GM19351 (cell line): ENCODE measurements at regions not wholly inside any gene's neighbourhood (a gene's known extent, or its start where the extent isn't known, plus 50 kb on each side); places are given as distances from the start of the nearest gene placed in this dataset.

ENCODE experiments used
- ATAC-seq: cut with Tn5 transposase; IDR thresholded peaks from one replicate; pipeline ENCODE4 v1.9.1; 2021; ENCODE audit warnings: mild to moderate bottlenecking, moderate library complexity; ENCODE audit not compliant: unreplicated experiment

DNA sequence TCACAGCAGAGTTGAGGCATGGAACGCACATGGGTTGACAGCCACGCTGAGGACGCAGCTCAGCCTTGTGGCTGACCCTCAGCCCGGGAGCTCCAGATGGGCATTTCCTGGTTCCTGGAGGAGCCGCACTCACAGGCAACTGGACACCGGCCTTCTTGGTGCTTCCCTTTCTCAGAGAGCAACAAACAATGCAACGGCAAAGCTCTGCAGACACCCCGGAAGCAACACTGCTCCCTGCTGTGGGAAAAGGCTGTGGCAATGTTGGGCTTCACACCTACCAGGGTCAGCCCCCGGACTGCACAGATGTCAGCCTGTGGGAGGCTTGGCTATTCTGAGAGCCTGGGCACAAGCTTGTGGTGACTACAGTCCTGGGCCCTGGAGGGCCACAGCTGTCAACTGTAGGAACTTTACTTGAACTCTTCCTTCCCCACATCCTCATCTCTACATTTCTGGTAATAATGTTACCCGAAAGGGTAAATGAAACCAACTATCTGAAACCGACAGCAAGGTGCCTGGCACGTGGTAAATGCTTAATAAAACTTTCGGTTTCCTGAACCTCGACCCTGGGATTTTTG lies 597.5 kb upstream of the MKI67 start:
- ATAC-seq, result no peak

DNA sequence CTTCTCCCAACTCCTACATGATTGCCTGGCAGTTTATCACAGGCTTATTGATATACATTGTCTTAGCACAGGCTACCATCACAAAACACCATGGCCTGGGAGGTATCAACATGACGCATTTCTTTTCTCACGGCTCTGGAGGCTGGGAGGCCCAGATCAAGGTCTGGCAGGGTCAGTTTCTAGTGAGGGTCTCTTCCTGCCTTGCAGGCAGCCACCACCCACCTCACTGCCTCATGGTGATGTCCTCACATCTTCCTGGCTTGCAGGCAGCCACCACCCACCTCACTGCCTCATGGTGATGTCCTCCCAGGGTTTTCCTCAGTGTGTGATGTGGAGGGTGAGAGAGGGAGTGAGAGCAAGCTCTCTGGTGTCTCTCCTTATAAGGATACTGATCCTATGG lies 599.3 kb upstream of the MKI67 start:
- ATAC-seq, result no peak

DNA sequence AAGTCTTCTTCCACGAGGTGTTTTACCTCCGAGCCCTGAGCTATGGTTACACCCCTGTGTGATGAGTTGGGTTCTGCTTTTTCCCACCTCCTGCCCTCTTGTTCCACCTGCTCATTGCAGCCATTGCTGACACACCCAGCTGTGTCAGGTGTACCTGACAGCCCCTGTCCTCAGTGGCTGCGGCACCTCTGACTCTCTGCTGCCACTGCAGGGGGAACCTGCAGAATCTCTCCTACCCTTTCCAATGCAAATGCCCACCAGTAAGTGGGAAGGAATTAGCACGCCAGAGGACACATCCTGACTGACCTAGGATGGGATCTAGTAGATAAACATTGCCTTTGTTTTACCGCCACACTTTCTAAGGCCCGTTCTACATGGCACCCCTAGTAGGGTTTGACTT lies 600.9 kb upstream of the MKI67 start:
- no peak for ATAC-seq

DNA sequence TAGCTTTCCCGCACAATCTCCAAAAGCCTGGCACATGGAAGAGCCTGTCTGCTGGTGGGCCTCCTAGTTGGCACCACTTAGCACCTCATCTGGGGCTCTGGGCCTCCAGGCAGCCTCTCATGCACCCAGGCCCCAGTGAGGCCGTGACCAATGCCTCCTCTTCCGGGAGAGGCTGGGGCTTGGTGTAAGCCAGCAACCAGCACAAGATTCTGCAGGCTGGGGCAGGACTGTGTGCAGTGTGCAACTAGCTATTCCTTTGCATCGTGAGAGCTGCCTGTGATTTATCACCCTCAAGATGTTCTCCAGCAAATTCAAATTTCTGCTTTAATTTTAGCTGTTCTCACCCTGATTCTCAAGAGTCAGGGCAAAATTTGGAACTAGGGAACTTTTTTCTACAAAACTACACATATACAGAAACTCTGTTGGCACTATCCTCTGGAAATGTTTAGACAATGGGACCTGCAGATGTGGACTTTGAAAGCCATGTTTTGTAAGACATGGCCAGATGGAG lies 603.7 kb upstream of the MKI67 start:
- no peak for ATAC-seq

DNA sequence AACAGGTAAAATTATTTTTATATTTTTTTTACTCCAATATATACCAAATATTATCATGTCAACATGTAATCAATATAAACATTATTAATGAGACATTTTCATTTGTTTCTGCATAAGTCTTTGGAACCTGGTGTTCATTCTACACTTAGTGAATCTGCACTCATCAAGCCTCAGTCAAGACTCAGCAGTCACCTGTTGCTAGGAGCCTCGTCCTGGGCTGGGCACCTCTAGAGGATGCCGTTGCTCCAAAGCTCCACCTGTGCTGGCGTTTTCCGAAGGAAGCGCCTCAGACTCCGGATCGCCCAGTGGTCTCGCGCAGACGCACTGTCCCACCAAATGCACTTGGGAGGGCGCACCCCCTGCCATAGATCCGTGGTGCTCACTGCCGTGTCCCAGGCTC lies 604.7 kb upstream of the MKI67 start:
- no peak for ATAC-seq

DNA sequence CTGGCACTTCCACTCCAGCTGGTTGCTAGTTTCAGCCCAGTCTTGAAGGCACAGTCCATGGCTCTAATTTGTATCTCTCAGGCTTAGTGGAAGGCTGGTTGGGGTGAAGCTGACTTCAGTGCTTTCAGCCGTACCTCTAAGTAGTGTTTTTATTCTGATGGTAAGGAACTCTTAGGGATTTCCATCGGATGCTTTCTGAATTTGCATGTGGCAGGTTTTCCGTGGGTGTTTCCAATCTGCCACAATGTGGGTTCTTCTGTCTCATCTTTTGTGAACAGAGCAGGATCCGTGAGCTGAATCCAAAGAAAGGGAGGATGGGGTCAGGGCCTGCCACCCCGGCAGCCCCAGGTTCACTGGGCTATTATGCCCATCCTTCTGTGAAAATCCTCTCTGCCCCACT lies 607.9 kb upstream of the MKI67 start:
- no peak for ATAC-seq

DNA sequence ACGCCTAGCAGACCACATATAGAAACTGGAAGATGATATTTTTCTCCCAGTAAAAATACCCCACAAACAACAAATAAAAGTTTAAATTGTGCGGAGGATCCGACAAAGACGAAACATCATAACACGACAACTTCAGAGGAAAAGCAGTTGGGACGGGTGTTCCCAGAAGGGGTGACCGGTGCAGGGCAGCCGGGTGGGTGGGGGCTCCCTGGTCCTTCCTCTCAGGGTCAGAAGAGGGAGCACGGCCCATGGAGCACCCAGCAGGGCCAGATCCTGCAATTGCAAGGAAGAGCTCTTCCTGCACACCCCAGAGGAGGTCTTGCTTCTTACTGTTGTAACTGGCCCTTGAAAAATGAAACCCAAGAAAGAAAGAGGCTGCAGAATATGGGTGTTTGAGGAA lies 608.5 kb upstream of the MKI67 start:
- no peak for ATAC-seq

DNA sequence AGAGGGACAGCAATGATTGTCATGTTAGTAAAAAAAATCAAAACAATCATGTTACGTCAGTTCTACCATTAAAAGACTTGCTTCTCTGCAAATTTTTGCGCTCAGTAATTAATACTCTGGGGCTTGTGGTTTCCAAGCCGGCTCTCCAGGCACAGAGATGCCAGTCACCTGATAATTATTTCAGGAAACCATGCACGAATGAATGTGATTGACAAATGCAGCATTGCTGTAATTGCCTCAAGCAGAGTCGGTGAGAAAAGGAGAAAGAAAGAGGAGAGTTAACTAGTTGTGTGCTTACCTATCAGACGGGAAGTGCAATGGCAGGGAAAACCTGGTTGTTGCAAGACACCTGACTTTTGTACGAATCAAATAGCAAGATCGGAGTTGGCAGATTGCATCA lies 609.8 kb upstream of the MKI67 start:
- no peak for ATAC-seq

DNA sequence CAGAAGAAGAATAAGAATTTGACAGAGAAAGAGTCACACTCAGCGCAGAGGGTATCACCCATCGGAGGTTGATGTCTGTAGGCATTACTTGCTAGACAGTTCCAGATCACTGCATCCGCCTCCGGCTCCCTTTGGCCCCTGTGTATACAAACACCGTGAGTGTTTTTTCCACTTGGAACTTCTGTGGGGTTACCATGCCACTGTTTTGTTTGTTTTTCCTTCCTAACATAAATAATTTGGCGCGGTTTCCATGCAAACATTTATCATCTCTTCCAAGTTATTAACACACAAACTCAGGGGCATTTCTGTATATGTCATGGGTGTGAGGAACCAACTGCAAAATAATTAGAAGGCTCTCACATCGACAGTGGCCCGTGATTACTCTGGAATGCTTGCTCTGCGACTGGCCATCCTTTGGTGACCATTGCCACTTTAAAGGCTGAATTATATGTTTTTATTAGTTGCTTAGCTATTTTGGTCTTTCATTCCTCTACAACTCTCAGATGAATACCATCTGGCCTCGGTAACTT lies 612.2 kb upstream of the MKI67 start:
- no peak for ATAC-seq

DNA sequence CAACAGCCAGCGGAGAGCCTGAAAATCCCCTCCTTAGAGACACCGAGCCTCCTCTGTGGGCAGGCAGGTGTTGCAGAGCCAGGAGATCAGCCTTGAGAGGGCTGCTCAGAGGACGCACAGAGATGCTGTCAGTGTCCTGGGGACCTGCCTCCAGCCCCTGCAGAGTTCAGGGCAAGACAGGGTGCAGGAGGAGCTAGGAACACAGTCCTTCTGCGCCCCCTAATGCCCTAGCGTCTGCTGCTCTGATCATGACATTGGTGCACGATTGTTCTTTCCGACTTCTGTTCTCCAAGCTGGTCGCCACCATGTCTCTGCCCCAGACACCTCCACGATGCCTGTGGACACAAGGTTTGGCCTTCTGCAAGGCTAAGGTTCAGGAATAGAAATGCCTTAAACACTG lies 613.7 kb upstream of the MKI67 start:
- no peak for ATAC-seq

DNA sequence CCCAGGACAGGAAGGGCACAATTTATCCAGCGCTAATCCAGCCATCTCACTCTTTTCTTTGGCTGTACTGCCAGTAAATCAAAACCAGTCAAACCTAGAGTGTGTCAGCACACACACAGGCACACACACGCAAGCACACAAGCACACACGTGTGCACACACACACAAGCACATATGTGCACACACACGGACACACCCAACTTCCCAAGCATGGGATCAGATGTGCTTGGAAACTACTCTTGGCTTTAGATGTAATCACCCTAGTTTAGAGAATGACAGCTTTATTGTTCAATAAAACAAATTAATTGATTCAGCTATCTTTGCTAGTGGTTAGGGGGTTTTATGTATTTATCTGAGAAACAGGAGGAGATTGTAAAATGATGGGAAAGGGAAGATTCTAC lies 615.0 kb upstream of the MKI67 start:
- ATAC-seq, result no peak

DNA sequence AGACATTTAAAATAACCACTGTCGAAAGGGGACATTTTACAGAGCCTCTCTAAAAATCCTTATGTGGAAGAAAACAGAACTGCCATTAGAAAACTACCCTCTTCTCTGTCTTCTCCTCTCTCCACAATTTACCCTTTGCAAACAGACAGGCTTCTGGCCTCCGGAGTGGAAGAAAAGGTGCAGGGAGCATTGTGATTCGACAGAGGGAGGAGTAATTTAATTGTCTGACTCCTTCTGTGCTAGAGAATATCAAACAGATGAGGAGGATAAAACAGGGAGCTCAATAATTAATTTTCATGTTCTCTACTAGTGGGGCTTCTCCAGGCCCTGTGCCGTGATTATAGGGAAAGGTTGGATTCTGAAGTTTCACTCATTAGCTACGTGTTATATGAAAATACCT lies 615.5 kb upstream of the MKI67 start:
- ATAC-seq, result no peak

DNA sequence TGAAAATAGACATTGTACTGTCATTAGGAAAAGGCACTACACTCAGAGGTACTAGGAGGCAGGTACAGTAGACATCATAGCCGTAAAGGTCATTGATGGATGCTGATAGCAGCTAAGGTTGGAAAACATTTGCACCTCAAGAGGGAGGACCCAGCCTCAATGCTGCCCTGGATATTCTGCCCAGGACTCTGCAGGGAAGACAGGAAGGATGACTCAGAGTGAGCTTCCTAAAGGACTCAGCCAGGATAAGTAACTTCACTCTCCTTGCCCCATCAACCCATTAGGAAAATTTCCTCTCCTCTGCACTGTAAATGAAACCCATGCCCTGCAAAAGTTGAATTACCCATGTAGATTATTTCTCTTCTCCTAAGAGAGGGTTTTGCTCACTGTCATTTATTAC lies 617.9 kb upstream of the MKI67 start:
- no peak for ATAC-seq

DNA sequence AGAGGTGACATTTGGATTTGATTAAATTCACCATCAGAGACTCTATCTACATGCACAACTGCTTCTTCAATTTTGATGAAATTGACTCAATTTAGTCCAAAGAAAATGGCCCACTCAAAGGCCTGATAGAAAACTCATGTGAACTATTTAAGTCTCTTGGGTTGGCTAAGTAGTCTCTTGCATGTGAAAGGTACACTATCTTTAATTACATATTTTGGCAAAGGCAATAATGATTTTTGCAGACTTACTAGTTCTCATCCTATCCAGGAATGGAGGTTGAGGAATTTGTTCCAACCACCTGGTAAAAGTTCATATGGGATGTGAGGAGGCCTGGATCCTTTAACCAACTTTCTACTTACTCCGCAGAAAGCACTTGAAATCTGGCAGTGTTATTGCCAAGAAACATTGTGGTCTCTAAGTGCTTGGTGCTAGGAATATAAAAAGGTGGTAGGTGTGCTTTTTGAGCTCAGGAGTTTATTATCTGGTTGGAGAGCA lies 618.6 kb upstream of the MKI67 start:
- ATAC-seq, result no peak

DNA sequence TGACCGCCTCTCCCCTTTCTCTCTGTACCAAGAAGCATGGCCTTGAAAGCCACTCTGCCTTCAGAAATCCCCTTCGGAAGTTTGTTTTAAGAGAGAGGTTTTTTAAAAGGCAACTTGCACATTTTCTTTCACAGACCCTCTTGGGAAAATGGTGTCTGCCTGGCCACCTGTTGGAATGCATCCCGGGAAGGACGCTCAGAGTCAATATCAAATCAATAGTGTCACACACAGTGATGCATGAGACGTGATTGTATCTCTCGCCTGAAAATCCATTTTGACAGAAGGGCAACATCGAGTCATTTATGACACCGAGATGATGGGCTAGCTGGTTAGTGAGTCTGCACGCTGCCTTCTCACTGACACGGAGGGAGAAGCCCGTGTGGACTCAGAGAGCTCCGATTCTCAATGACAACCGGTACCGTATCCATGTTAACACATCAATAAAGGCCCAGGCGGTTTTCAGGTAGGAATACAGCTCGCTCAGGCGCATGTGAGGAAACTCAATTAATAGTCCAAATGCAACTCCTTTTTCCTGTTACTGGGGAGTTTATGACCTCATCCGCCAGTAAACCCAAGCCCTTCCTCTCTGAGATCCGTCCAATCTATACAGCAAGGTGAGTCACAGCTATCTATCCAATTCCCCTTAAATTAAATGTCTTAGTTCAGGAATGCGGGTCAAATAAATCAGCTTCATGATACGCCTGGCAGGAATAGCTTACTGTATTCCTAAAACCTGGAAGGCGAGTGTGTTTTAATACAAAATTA lies 621.5 kb upstream of the MKI67 start:
- no peak for ATAC-seq

DNA sequence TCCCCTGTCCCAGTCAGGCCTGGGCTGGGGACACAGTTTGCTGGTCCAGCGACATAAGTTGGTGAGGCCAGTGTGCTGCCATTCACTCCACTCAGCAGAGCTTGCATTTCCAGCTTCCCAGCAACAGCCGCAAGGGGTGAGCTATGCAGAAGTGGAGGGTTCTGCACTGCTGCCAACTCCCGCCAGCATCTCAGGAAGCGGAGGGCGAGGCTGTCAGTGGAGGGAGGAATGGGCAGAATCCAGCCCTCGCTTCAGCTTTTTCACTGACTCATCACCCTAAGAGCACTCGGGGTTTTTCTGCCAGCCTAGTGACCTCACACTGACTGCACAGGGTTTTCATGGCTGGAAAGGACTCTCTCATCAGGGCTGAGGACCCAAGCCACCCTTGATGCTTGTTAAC lies 625.1 kb upstream of the MKI67 start:
- no peak for ATAC-seq

DNA sequence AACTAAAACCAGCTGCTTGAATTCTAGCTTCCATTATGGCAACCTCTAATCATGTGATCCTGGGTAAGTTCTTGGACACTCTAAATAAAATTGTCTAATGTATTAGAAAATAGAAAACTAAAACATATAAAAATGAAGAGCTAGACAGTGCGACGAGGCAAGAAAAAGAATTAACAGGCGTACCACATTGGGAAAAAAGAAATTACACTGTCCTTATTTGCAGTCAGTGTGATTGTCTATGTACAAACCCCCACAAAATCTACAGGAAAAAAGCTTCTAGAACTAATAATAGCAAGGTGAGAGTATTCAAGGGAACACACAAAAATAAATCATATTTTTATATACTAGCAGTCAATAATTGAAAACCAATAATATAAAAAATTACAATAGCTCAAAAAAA lies 625.6 kb upstream of the MKI67 start:
- no peak for ATAC-seq

DNA sequence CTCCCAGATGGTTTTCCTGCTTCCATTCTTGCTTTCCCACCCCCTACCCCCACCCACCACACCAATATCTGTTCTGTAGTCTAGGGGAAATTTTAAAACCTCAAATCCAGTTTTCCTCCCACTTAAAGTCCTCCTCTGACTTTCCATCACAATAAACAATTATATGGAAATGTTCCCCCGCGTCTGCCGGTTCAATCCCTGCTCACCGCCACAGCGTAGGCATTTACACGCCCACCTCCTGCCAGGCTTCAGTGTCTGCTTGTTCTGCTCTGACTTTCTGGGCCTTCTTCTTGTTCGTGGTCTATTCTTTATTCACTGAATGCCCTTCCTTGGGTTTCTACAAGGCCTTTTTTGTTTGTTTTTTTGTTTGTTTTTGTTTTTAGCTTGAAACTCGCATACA lies 633.0 kb upstream of the MKI67 start:
- no peak for ATAC-seq

DNA sequence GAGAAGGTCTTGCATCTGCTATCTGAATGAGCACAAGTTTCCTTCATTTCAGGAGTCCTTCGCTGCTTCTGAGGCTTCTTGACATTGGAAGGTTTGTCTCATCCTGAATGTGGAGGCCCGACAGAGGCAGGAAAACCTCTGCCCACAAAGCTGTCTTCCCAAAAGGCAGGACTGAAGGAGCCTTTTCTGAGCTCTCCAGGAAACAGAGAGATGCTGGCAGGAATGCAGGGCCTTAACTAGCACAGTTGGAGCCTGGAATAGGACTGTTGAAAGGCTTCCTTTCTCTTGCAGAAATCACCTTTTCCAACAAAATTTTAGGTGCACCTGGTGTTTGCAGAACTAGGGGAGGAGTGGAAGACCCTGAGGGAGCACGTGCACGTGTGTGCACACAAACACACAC lies 637.4 kb upstream of the MKI67 start:
- ATAC-seq, result no peak

DNA sequence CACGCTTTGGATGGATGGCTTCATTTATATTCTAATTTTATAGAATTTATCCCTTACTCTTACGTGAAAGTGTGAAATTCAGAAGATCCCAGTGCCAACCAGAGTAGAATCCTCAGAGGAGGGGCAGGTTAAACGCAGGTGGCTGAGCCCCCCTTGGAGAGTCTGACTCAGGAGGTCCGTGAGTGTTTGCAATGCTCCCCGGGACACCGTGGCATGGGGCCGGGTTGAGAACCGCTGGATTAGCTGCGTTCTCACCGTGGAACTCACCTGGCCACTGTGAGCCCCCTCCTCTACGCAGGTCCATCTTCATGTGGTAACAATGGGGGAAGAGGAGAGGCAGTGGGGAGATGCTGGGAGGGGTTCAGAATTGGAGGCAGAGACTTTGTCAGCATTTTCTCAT lies 638.0 kb upstream of the MKI67 start:
- no peak for ATAC-seq

DNA sequence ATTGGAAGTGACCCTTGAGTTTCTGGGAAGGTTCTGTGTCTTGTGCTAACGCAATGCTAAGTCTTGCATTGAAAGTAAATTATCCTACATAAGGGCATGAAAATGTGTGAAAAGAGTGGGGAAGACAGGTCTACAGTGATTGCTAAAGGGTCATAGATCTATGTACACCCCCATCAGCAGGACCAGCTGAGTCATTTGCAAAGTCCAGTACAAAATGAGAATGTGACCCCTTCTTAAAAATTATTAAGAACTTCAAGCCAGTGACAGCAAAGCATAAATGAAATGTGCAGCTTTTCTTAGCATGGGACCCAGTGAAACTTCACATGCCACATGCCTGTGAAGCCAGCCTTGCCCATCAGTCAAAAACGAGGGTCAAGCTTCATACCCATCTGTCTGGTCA lies 640.7 kb upstream of the MKI67 start:
- ATAC-seq, result no peak

DNA sequence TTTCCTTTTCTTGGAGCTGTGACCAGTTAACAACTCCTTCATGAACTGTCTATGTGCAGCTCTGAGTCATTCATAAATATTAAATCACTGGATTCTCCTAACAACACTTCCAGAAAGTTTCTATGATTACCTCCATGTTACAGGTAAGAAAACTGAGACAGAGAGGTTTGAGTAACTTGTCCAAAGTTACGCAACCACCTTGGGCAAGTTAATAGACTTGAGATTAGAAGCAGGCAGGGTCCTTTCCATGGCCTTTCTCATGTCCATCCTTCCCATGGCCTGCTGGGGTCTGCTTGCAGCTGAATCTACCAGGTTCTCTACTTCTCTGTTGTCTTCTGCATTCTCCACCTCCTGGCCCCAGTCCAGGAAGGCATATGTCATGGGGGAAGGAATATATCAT lies 648.8 kb upstream of the MKI67 start:
- ATAC-seq, result no peak
